Left renal cortex interstitium (tissue), 4 donors: ENCODE measurements at regions not wholly inside any gene's neighbourhood (a gene's known extent, or its start where the extent isn't known, plus 50 kb on each side); places are given as distances from the start of the nearest gene placed in this dataset.
"Not testable (repeated sequence)": the region's sequence is repeated elsewhere in the genome, so short reads cannot be mapped to it uniquely, and the experiment has no call there.

Experiments used
- DNase-seq, 4 donors: peaks; one replicate each; pipeline ENCODE4 v3.0.0-alpha.2; 2013; ENCODE audit warnings: low read depth in 4 of 4, low spot score in 2 of 4, missing footprints in 1 of 4

DNA sequence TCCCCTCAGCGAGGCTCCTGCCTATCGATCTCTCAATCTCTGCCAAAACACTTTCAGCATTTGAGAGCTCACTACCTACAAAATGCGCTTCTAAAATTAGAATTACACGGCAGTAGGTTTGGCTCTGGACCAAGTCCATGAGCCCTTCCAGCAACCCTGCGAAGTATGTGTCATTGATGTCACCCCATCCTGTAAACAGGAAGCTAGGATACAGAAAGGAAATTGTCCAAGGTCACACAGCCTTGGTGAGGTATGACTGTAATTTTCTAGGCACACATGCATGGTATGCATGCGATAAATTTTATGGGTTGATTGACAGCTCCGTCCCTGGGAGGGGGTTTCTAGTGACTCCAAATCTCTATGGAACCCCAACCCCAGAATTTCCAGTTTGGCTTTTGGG is 330.3 kb upstream of the CDH5 start:
- no peak for DNase-seq

DNA sequence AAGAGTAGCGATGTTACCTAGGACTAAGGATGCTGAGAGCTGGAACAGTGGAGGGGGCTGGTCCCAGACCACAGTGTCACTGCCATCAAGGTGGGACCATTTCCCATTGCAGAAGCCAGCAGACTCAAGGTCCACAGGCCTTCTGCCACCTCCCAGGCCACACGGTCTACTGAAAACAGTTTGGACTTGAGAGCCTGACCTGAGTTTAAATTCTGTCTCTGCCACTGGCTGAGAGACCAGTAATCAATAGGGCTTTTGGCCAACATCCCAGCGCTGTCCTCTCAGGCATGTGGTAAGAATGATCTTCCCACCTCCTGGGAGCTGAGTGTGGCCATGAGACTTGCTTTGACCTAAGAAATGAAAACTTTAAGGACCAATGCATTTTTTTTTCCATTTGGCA is 331.4 kb upstream of the CDH5 start:
- no peak for DNase-seq

DNA sequence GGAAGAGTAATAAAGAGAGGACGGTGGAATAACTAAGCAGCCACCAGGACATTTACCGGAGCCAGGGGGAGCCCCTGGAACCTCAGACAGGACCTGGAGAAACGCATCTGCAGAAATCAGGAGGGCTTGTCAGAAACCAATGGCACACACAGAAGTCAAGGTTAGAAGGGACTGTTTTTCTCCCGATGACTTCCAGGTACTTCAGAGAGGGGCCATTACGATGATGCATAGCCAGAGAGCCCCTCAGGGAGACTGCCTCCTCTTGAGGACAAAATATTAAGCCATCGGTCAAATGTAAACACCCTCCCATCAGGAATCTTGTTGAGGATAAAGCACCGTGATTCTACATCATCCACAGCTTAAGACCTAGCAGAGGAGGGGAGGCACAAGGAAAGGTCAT is 333.6 kb upstream of the CDH5 start:
- DNase-seq, result no peak

DNA sequence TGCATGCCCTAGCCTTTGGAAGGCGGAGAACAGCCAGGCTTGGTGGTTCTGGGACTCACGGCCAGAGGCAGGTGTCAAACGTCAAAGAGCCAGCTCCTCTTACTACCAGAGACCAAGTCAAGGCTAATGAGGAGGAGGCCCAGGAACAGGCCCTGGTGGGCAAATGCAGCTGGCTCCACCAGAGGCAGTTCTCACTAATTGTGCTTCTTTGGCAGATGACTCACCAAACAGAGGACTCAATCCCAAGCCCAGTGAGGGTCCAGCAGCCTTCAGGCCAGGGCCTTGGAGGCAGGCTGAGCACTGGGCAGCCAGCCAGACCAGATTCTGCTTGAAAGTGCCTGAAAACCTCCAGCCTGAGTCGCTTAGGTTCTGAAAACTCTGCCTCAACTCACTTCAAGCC is 336.5 kb upstream of the CDH5 start:
- no peak for DNase-seq

DNA sequence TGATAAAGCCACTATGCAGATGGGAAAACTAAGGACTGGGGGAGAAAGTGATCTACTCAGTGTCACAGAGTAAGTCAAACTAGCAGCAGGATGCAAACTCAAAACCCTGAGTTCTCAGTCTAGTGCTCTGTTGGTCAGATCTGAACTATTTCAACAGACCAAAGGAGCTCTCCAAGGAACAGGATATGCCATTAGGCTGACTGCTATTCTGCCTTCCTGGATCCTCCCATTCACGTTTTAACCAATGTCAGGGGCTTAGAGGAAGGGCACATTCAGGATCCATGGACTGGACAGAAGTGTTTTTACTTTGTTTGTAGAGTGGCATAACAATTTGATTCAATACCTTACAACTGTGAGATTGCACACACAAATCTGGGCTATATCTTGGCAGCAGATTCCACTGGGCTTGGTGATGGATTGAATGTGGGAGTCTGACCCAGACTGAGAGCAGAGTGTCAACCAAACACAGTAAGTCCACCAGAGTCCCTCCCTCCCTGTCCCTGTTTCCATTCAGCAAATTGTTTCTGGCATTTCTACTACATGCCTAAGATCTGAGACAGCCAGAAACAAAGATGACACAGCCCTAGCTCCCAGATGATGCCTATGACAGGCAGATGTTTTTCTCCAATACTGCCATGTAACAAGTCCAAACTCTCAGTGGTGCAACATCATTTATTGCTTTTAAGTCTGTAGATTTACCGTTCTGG is 337.8 kb upstream of the CDH5 start:
- no peak for DNase-seq

DNA sequence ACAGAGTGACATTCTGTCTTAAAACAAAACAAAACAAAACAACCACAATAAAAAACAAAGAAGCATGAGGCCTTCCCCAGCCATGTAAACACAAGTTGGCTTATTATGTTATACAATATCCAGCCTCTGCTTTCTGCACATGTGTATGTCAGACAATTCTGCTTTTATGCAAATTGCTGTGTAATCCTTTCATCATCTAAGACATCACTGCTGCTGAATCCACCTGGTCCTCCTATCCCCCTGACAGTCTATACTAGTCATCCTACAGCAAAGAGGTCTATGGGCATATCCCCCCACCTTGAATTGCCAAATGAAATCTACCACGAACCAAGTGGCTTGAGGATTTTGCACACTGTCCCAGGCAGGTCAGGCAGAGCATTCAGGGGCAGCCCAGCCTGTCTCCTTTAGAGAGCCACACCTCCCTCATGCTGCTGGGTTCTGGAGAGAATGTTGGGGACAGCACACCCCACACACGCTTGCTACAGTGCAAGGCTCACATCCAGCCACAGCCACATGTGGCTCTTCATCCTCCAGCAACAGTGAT is 339.6 kb upstream of the CDH5 start:
- DNase-seq, result no peak

DNA sequence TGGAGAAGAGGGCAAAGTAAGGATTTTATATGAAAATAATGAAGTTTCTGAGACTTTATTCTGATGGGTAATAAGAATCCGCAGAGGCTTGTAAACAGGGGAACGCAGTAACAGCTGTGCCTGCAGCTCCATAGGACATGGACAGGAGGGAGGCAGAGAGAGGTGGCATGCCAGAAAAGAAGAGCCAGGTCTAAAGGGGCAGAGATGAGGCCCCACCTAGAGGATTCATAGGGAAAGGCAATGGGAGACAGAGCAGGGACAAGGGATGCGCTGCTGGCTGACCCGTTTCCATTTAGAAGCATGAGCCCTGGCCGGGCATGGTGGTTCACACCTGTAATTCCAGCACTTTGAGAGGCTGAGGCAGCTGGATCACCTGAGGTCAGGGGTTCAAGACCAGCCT is 340.3 kb upstream of the CDH5 start:
- no peak for DNase-seq

DNA sequence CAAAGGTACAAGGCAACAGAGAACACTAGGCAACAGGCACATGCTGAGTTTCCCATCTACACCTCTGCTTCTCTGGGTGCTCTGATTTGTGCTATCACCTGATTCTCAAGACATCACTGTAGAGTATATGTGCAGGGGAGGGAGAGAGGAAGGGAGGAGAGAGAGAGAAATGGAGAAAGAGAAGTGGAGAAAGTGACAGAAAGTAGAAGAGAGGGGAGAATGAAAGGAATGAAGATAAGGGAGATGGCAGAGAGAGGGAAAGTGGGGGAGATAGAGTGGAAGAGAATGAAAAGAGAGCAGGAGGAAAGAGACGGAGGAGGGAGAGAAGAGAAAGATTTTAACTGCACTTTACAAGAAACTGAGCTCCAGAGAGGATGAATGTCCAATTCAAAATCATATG is 340.7 kb upstream of the CDH5 start:
- DNase-seq, result no peak

DNA sequence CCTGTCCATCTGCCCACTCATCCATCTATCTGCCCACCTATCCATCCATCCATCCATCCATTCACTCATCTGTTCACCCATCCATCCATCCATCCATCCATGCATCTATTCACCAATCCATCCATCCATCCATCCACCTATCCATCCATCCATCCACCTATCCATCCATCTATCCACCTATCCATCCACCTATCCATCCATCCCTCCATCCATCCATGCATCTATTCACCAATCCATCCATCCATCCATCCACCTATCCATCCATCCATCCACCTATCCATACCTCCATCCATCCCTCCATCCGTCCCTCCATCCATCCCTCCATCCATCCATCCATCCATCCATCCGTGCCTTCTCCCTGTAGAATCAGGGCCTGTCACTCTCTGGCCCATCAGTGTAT is 341.9 kb upstream of the CDH5 start:
- not testable (repeated sequence) for DNase-seq

DNA sequence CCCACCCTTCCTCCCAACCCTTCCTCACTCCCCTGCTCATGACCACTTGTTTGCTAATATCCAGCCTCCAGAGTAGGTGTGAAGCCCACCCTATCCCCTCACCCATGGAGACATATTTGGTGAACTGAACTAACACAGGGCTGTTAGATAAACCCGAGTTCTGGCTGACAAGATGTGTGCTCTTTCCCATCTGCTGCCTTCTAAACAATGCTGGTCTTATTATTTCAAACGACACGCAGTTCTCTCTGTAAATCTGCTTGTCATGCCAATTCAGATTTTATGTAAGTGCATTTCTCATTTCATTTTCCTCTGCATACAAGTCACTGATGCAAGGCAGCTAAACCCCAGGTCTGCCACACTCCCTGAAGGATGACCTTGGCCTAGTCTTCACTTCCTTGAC is 343.0 kb upstream of the CDH5 start:
- no peak for DNase-seq

DNA sequence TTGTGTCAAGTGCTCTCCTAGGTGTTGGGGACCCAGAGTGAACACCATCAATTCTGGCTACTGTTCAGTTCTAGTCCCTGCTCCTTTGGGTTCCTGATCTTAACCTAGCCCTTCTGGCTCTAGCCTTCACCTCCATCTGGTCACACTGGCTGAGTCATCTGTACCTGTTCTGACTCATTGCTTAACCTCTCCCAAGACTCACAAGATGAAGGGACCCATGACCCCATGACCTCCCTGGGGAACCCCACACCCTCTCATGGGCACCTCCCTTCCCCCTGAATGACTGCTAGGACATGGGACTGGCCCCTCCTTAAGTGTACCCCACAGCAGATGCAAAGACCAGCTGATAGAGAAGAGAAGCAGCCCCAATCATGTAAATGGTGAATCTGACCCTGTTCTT is 345.8 kb upstream of the CDH5 start:
- DNase-seq, result no peak

DNA sequence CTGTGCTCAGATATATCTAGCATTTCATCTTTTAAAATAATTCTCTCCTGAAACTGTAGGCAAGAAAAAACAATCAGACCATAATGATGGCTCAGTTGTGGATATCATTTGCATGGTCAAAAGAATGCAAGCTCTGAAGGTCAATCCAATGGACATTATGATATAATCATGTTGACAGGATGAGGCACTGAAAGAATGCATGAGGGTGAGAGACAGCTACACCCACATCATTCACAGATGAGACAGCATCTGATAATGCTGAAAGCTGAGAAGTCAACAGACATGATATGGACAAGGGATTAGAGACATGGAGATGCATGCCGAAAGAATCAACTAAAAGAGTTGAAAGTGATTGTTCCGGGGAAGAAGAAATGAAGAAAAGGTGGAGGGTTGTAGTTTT is 346.4 kb upstream of the CDH5 start:
- DNase-seq, result no peak

DNA sequence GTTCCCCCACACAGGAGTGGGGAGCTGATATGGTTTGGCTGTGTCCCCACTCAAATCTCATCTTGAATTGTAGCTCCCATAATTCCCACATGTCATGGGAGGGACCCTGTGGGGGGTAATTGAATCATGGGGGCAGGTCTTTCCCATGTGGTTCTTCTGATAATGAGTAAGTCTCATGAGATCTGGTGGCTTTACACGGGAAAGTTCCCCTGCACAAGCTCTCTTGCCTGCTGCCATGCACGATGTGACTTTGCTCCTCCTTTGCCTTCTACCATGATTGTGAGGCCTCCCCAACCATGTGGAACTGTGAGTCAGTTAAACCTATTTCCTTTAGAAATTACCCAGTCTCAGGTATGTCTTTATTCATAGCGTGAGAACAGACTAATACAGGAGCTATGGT is 347.0 kb upstream of the CDH5 start:
- not testable (repeated sequence) for DNase-seq

DNA sequence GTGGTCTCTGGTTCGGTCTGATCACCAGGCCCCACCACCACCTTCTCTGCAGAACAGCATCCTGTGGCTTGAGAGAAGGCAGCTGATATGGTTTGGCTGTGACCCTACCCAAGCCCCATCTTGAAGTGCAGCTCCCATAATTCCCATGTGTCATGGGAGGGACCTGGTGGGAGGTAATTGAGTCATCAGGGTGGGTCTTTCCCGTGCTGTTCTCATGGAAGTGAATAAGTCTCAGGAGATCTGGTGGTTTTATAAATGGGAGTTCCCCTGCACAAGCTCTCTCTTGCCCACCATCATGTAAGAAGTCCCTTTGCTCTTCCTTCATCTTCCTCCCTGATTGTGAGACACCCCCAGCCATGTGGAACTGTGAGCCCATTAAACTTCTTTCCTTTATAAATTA is 352.3 kb upstream of the CDH5 start:
- no peak for DNase-seq

DNA sequence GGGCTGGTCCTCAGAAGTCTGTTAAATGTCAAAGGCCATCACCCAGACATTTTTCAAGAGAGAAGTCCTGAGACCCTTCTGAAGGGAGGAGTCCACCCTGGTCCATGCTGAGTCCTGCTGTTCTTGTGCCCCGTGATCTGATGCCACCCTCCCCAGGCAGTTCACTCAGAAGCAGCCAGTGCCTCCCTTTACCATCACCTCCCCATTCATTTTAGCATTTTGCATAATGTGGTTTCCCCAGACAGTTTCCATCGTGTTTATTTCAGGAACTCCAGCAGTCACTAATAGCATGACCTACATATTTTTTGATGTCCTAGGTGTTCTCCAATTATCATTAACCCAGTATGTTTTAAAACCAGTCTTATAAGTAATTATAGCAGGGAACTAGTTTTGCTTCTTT is 353.0 kb upstream of the CDH5 start:
- DNase-seq, result no peak

DNA sequence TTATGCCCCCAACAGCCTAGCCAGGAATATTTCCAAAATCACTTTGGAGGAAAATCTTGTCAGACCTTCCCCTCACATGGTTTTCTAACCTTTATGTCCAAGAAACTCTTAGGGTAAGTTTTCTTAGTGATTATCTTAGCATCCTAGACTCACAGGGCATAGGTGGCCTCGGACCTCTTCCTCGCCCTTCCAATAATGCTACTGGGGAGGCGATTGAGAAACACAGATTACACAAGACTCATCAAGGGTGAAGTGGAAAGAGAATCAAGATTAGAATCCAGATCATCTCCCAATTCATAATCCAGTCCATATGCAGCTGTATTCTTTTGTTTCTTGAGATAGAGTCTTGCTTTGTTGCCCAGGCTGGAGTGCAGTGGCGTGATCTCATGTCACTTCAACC is 358.4 kb upstream of the CDH5 start:
- DNase-seq, result no peak

DNA sequence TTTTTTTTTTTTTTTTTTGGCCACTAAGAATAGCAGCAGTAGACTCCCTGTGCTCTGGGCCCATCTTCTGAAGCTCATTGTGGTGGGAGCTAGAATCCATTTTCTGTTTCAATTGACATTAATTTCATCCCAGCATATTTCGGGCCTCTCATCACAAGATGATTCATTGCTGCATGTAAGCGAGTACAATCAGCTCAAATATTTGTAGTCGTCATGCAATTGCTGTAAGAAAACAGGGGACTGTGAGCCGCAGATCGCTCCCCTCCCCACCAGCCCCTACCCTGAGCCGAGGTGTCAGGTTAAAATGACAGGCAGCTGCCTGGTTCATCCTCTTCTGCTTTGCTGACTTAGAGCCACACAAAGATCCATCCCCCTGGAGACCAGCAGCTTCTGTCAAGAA is 358.8 kb upstream of the CDH5 start:
- DNase-seq, result no peak

DNA sequence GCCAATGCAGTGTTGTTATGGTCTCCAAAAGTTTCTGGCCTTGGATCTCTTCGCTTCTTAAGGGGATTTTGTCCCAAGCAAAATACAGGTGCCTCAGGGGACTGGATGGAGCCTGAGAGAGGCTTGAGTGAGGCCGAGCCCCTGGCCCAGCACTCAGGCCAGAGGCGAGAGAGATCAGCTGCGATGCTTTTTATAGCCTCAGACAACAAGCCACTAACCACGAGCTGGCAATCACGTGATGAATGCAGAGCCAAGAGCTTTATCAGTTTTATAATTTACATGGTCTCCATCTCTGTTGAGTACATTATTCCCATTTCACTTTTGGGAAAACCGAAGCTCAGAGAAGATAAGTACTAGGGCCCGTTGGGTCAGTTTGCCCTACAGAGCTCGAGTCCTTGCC is 360.0 kb upstream of the CDH5 start:
- no peak for DNase-seq

DNA sequence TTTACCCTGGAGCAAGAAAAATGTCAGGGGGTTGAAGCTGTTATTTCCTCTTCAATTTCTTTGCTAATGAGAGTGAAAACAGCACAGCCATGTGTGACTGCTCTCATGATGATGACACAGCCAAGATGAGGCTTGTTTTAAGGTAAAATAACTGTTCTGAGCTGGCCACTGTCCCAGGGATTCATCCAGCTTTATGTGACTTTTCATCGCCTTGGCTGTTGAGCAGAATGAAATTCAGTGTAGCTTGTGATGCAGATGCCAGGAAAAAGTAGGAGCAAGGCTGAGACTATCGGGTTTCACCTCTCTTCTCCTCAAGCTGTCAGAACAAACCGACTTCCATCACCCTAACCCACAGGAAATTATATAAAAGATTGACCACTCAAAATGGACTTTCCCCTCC is 361.8 kb upstream of the CDH5 start:
- no peak for DNase-seq

DNA sequence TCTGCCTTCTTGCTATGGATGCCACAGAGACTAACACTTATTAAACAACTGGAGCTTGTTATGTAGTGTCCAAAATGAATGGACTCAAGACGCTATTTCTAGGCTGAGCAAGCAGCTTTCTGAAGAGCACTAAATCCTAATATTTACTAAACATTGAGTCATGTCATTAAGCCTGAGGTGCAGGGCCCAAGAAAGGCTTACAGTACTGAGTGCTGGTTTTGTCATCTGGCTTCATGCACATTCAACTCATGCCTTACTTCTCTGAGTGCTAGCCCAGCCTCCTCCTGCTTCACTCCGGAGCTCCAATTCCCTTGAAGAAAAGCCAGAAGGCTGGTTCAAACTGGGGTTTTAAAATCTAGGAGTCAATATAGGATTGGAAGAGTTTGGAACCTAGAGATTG is 363.3 kb upstream of the CDH5 start:
- DNase-seq, result no peak

DNA sequence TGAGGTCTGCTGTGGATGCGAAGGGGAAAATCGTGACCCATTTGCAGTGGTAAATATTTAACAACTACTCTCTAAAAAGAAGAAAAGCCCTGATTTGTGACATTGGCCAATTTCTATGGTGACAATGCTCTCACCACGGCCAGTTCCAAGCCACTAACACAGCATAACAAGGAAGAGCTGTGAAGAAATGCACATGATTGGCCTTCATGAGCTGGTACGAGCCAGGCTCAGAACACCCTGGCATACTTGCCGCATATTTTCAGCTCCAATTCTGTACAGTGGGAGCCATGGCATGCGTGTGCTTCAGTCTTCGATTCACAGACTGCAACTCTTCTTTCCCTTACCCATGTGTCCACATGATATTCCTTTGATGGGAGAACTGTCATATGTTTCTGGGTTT is 363.9 kb upstream of the CDH5 start:
- DNase-seq, result no peak

DNA sequence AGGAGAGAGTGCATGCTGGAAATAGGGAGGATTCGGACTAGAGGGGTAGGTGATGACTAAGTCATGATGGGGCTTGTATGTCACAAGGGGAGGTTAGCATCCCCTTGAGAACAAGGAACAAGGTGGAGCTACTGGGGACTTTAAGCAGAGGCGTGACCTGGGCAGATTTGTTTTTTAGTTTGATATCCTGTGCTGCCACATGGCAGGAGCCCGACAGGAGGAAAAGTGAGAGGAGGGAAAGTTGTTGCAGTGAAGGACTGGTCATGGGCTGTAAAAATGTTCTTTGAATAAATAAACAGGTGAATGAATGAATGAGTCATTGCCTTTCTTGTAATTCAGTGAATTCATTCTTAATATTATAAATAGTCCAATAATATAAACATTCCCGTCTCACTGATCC is 365.1 kb upstream of the CDH5 start:
- no peak for DNase-seq

DNA sequence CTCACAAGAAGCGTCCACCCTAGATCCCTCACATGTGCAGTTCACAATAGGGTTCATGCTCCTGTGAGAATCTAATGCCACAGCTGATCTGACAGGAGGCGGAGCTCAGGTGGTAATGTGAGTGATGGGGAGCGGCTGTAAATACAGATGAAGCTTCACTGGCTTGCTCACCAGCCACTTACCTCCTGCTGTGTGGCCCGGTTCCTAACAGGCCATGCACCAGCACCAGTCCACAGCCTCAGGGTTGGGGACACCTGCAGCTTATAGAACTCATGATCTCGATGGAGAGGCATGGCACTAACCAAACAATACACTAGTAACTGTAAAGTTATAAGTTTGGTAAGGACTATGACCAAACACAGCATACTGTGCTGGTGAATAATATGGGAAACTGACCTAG is 368.0 kb upstream of the CDH5 start:
- DNase-seq, result no peak
